ENCODE measurements at regions not wholly inside any gene's neighbourhood (a gene's known extent, or its start where the extent isn't known, plus 50 kb on each side); places are given as distances from the start of the nearest gene placed in this dataset.

DNA sequence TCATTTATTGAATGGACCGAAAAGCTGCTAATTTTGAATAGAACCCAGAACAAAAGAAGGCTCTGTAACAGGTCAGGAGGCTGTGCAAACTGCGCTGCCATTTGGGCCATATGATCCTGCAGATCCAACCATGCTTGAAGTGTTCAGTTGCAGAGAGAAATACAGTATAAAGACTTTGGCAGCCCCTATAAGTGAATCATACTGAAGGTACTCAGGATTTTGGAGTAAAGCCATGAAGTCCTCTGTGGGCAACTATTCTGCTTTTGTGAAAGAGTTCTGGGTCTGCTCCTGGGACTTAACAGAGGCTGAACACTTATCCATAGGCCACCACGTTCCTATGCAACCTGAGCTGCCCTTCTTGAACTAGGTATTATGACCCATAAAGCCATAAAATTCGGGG is 1613.6 kb upstream of the PRMT6 start:
- POLR2A ChIA-PET: no interaction called here
- BruUV-seq (replicated peaks): no TSS peak

DNA sequence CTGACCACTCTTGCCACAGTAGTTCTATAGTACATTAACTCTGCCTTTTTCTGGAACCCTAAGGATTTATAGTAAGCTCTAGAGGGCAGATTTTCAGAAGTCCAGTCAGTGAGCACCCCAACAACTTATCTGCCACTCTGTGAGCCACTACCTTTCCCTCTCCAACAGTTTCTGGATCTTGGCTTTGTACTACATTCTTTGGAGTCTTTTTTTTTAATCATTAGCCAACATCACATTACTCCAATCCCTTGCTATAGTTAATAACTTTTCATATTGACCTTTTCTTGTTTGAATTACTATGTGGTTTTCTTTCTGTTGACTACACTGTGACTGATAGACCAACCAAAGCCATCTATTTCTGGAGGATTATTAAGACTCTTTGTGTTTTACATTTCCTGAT is 1596.7 kb upstream of the PRMT6 start:
- CTCF ChIA-PET: no interaction called here
- POLR2A ChIA-PET: no interaction called here

More for the DNA sequence above, 1613.6 kb upstream of the PRMT6 start:
- ATAC-seq (no peak), DNase-seq (ENCODE audit: low read depth, low spot score) (no peak)
- intact Hi-C loops (cut with micrococcal nuclease; ENCODE audit: unreplicated experiment) (no loop called here), in situ Hi-C loops (cut with HindIII; ENCODE audit: low pct_unique_long_range_greater_than_20kb, low sequenced_read_pairs) (no loop called here)
- H3K27me3 ChIP-seq (ENCODE audit: control insufficient read depth, insufficient read depth, low read length): no peaks in the 10 kb centered on the region
- H3K4me3 ChIP-seq (ENCODE audit: low read depth in 2 of 2, low read length in 2 of 2): no peak overlapping the region
- H3K27ac ChIP-seq (ENCODE audit: low read length): no peak overlapping the region
- TF ChIP-seq, protein P1, sequence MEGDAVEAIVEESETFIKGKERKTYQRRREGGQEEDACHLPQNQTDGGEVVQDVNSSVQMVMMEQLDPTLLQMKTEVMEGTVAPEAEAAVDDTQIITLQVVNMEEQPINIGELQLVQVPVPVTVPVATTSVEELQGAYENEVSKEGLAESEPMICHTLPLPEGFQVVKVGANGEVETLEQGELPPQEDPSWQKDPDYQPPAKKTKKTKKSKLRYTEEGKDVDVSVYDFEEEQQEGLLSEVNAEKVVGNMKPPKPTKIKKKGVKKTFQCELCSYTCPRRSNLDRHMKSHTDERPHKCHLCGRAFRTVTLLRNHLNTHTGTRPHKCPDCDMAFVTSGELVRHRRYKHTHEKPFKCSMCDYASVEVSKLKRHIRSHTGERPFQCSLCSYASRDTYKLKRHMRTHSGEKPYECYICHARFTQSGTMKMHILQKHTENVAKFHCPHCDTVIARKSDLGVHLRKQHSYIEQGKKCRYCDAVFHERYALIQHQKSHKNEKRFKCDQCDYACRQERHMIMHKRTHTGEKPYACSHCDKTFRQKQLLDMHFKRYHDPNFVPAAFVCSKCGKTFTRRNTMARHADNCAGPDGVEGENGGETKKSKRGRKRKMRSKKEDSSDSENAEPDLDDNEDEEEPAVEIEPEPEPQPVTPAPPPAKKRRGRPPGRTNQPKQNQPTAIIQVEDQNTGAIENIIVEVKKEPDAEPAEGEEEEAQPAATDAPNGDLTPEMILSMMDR (IDR thresholded peaks at IDR 0.05): no peak
- TF ChIP-seq SIN3A (IDR thresholded peaks at IDR 0.05; ENCODE audit: borderline replicate concordance, insufficient read depth, low read depth, low read length): no peak
- CTCF ChIA-PET: no interaction called here
- no peaks in the 10 kb centered on the region for H3K36me3 ChIP-seq (ENCODE audit: control insufficient read depth, insufficient read depth, low read length)
- no peaks in the 10 kb centered on the region for H3K4me1 ChIP-seq (ENCODE audit: control insufficient read depth, insufficient read depth, low read length)
- no peaks in the 10 kb centered on the region for H3K9me3 ChIP-seq (ENCODE audit: control insufficient read depth, insufficient read depth, low read depth, low read length)

More for the DNA sequence above, 1596.7 kb upstream of the PRMT6 start:
- Histone ChIP-seq H3K36me3 (ENCODE audit: control insufficient read depth, insufficient read depth, low read length) (no peaks in the 10 kb centered on the region), H3K27ac (ENCODE audit: low read length) (no peak overlapping the region), H3K4me3 (ENCODE audit: low read depth in 2 of 2, low read length in 2 of 2) (no peak overlapping the region), H3K27me3 (ENCODE audit: control insufficient read depth, insufficient read depth, low read length) (no peaks in the 10 kb centered on the region), H3K9me3 (ENCODE audit: control insufficient read depth, insufficient read depth, low read depth, low read length) (no peaks in the 10 kb centered on the region), H3K4me1 (ENCODE audit: control insufficient read depth, insufficient read depth, low read length) (no peaks in the 10 kb centered on the region)
- intact Hi-C loops (cut with micrococcal nuclease; ENCODE audit: unreplicated experiment): no loop called here
- DNase-seq (ENCODE audit: low read depth, low spot score) (no peak), ATAC-seq (no peak)
- BruUV-seq (replicated peaks): no TSS peak
- no peak for TF ChIP-seq SIN3A (IDR thresholded peaks at IDR 0.05; ENCODE audit: borderline replicate concordance, insufficient read depth, low read depth, low read length)
- no peak for TF ChIP-seq TCF7L2 (IDR thresholded peaks at IDR 0.05; ENCODE audit: low read depth, low read length)
- TF ChIP-seq, protein P1 (IDR thresholded peaks at IDR 0.05): no peak
- TF ChIP-seq POLR2AphosphoS5 (IDR thresholded peaks at IDR 0.05; ENCODE audit: low read depth, low read length): no peak
- TF ChIP-seq, protein P2, sequence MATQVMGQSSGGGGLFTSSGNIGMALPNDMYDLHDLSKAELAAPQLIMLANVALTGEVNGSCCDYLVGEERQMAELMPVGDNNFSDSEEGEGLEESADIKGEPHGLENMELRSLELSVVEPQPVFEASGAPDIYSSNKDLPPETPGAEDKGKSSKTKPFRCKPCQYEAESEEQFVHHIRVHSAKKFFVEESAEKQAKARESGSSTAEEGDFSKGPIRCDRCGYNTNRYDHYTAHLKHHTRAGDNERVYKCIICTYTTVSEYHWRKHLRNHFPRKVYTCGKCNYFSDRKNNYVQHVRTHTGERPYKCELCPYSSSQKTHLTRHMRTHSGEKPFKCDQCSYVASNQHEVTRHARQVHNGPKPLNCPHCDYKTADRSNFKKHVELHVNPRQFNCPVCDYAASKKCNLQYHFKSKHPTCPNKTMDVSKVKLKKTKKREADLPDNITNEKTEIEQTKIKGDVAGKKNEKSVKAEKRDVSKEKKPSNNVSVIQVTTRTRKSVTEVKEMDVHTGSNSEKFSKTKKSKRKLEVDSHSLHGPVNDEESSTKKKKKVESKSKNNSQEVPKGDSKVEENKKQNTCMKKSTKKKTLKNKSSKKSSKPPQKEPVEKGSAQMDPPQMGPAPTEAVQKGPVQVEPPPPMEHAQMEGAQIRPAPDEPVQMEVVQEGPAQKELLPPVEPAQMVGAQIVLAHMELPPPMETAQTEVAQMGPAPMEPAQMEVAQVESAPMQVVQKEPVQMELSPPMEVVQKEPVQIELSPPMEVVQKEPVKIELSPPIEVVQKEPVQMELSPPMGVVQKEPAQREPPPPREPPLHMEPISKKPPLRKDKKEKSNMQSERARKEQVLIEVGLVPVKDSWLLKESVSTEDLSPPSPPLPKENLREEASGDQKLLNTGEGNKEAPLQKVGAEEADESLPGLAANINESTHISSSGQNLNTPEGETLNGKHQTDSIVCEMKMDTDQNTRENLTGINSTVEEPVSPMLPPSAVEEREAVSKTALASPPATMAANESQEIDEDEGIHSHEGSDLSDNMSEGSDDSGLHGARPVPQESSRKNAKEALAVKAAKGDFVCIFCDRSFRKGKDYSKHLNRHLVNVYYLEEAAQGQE (IDR thresholded peaks at IDR 0.05; ENCODE audit: insufficient read depth in 1 of 2, low read depth in 2 of 2, low read length in 1 of 2): no peak
- in situ Hi-C loops (cut with HindIII; ENCODE audit: low pct_unique_long_range_greater_than_20kb, low sequenced_read_pairs): no loop called here

All from Panc1 (cell line).